Hindlimb muscle (tissue), 1 donor: ENCODE measurements at regions not wholly inside any gene's neighbourhood (a gene's known extent, or its start where the extent isn't known, plus 50 kb on each side); places are given as distances from the start of the nearest gene placed in this dataset.

Source experiments
- DNase-seq: peaks from one replicate; pipeline ENCODE4 v3.0.0-alpha.2; 2013

DNA sequence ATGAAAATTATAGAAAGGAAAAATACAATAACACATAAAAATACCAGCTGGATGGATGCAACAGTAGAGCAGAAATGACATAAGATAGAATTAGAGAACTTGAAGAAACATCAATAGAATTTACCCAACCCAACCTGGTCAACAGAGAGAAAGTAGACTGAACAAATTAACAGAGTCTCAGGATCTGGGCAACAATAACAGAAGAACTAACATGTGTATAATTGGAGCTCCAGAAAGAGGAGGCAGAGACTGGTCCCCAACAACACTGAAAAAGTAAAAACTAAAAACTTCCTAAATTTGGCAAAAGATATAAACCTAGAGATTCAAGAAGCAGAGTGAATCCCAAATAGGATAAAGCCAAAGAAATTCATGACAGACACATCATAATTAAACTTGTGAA lies 458.8 kb downstream of the RPS24 start:
- no peak for DNase-seq

- no peak for DNase-seq
Observed at GRCh38 chr10:78494179-78494578, 460.5 kb downstream of the RPS24 start.

GRCh38 chr10:78502210-78502936 lies 468.7 kb downstream of the RPS24 start:
- no peak for DNase-seq

GRCh38 chr10:78504181-78504580 lies 470.5 kb downstream of the RPS24 start:
- DNase-seq, result no peak

- DNase-seq, result no peak
Observed at GRCh38 chr10:78505657-78506056, 472.0 kb downstream of the RPS24 start.

GRCh38 chr10:78506614-78507013 lies 473.0 kb downstream of the RPS24 start:
- DNase-seq, result no peak

- no peak for DNase-seq
Observed at GRCh38 chr10:78507510-78508160, 474.0 kb downstream of the RPS24 start.

- no peak for DNase-seq
Observed at GRCh38 chr10:78508955-78509748, 475.5 kb downstream of the RPS24 start.

DNA sequence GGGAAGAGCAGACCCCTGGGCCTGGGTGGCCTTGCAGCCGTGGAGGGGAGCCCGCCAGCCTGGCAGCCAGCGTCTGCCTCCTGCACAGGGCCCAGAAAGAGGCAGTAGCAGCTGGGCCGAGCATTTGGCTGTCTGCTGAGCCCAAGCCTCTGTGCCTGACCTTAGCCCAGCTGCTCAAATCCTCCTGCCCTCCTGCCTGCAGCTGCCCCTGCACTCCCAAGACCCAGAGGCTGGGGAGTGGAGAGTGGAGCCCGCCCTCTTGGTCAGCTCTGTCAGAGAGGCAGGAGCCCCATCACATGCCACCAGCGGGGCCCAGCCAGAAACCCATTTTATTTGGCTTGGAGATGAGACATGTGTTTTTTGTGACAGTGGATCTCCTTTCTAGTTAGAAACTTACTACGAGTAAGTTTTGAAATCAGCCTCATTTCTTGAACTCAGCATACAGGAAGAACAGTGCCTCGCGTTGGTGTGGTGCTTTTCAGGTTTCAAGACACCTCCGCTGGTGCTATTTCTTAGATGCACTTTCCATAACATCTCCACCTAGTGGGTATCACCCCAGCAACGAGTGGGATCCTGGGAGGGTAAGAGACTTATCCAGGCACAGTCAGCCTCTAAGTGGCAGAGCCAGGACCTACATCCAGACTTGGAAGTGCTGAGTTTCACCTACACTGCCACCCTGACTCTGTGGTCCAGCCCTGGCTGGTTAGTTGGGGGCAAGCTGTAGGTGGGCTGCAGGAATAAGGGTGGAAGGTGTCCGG lies 477.1 kb downstream of the RPS24 start:
- DNase-seq, result peak; percentile 48

- DNase-seq, result no peak
Observed at GRCh38 chr10:78511324-78512204, 477.9 kb downstream of the RPS24 start.

- no peak for DNase-seq
Observed at GRCh38 chr10:78512205-78512550, 478.5 kb downstream of the RPS24 start.

DNA sequence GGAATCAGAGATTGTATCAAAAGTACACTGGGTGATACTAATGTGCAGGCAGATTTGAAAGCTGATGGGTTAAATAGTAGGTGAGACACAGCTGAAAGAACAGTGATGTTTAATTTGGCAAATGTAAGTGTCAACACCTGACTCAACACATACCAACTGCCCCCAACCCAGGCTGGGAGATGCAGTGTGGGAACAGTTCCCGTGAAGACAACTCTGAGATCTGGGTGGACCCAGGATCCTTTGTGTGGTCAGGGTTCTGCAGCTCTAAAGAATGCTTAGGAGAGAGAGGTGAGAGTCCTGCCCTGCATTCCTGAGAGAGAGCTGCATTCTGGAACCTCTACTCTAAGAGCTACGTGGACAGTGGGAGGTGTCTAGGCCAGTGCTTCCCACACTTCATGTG lies 479.7 kb downstream of the RPS24 start:
- DNase-seq, result no peak

- no peak for DNase-seq
Observed at GRCh38 chr10:78513986-78514385, 480.3 kb downstream of the RPS24 start.

DNA sequence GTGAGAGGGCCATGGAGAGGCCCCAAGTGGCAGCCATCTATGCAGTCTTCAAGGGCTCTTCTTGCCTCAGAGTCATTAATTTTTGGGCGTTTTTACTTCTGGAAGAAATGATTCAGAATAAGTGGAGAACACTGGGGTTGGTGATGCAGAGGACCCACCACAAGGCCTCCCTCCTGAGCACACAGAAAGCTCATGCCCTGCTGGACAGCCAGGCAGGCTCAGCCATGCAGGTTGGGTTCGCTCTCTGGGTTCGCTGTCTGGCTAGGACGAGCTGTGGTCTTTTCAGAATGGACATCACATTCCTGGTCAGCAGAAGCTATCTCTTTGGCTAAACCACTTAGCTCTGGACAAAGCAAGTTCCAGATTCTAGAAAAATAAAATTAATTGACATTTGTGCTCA lies 480.8 kb downstream of the RPS24 start:
- DNase-seq, result no peak

DNA sequence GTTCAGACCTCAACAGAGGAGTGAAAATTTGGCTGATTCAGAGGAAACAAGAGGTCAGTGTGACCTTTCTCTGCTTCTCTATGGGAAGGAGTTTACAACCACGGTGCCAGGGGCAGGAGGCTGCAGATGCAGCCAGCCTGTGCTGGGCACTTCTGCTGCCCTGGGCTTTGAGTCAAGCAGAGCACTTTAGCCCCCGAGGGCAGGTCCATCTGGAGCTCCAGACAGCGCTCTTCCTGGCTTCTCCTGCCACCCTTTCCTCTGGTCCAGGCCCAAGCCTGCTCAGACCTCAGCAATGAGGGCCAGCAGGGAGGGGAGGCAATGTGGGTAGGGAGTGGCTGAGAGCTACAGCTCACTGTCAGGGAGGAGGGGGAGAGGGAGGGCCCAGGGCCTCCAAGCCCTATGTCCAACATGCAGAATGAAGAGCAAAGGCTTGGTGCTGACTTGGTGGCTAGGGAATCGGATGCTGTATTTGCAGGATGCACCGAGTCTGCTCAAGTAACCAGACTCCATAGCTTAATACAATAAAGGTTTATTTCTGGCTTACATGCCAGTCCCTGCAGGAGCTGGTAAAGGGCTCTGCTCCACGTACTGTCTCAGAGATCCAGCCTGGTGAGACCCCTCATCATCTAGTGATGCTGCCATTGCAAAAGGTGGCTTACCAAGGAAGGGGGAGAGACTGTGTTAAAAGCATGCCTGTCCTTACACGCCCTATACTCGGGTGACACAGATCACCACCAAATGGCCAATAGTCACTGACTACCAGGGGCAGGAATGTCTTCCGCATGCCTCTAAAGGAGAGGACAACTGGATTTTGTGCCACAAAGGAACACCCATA lies 481.6 kb downstream of the RPS24 start:
- no peak for DNase-seq

DNA sequence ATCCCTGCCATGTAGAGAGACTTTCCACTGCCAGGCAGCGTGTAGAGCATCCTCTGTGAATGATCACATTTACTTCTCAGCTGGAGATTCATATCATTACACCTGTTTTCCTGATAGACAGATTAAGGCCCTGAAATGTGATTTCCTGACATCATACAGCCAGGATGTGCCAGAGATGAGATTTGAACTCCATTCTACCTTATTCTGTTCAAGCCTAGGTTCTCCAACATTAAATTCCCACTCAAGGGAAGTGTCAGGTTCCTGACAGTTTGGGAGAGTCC lies 482.1 kb downstream of the RPS24 start:
- DNase-seq, result no peak

DNA sequence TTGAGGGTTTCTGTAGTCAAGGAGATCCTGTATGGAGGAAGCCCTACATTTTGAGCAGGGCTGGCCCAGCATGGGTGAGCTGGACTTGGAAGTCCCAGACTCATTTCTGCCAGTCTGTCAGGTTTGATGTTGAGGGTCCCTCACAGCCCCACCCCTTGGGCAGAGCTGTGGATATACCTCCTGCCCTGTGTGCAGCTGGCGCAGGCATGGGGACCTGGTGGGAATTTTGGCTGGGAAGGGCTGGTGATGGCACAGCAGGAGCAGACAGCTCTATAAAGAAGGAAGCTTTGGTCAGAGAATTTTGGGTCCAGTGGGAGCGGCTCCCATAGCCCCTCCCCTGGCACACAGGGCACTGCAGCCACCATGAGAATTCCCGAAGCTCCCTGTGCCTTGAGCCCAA lies 482.6 kb downstream of the RPS24 start:
- no peak for DNase-seq

DNA sequence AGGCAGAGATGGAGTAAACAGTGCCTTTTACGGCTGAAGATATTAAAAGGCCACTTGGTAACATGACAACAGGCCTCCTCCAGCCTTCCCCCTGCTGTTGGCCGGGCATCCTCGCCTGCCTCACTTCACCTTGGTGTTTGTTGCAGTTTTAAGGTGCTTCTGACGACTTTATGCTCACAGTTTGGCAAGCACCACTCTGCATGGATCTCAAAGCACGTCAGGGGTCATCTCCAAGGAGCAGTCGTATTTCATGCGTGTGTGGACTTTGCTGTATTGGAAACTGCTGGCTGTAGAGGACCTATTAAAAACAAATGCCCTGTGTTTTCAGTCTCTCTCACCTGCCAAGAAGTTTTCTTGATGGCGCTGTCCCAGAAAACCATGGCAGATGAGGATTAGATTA lies 483.1 kb downstream of the RPS24 start:
- peak; percentile 28 for DNase-seq

DNA sequence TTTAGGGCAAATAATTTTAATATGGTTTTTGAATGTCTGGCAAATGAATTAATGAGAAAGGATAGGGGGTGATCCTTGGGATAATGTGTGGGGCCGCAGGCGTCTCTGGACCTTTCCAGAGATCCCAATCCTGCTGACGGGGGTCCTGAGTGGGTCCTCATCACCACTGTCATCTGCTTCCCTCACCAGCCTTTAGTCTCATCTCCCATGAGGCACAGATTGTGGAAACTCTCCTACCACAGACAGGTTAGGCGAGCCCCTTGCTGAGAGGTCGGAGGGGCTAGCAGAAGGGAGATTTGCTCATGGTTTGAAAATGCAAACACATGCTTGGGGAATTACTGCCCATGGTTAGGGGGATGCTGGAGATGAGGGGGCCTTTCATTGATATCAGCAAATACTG lies 484.6 kb downstream of the RPS24 start:
- no peak for DNase-seq

DNA sequence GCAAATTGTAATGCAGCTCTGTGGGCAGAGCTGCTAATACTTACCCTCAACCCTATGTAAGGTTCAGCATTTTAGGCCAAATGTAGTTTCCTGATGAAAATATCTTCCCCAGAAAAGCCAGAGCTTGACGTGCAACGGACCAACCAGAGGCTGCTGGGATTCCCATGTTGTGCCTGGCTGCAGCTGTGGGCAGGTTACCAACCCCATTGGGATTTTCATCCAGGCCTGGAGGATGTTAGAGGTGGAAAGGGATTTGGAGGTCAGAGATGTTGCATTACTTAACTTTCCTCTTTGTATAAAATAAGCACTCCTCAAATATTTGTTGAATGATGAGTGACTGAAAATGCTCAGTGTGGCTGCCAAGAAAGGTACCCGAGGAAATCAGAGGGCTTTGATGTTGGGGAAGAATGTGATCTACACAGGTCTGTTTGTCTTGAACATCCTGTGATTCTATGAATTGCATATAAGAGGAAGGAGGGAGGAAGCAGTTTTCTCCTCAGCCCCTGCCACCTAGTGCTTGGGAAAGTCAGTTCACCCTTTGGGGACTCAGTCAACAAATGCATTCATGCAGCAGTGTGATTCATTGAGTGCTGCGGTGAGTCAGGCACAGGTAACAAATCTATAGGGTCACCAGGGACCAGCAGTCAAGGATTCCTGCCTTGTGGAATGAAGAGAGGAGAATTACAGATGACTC lies 487.2 kb downstream of the RPS24 start:
- DNase-seq, result no peak

GRCh38 chr10:78523453-78523852 lies 489.8 kb downstream of the RPS24 start:
- no peak for DNase-seq
